H9 (cell line): ENCODE measurements at regions not wholly inside any gene's neighbourhood (a gene's known extent, or its start where the extent isn't known, plus 50 kb on each side); places are given as distances from the start of the nearest gene placed in this dataset.

Experiments used
- DNase-seq: peaks from one replicate; pipeline ENCODE4 v3.0.0-alpha.2; 2017
- H2AFZ ChIP-seq: one replicate; pipeline ENCODE4 v1.6.1; 2013; ENCODE audit warnings: mild to moderate bottlenecking, low read length, control low read depth, moderate library complexity
- H2AK5ac ChIP-seq: 2 replicates; pipeline ENCODE4 v1.6.1; 2013; ENCODE audit warnings: low read length, control low read depth, mixed read lengths; ENCODE audit not compliant: insufficient read length
- H2BK120ac ChIP-seq: one replicate; pipeline ENCODE4 v1.6.1; 2013; ENCODE audit warnings: low read depth, mild to moderate bottlenecking, low read length, control low read depth, inconsistent platforms; ENCODE audit not compliant: poor library complexity, severe bottlenecking
- H2BK12ac ChIP-seq: 2 replicates; pipeline ENCODE4 v1.6.1; 2013; ENCODE audit warnings: low read length, control low read depth, mixed read lengths, low read depth; ENCODE audit not compliant: insufficient read length
- H2BK15ac ChIP-seq: 2 replicates; pipeline ENCODE4 v1.6.1; 2013; ENCODE audit warnings: low read depth, low read length, control low read depth
- H2BK20ac ChIP-seq: one replicate; pipeline ENCODE4 v1.6.1; 2013; ENCODE audit warnings: low read depth, mild to moderate bottlenecking, low read length, control low read depth, inconsistent platforms; ENCODE audit not compliant: poor library complexity, severe bottlenecking
- H2BK5ac ChIP-seq: 2 replicates; pipeline ENCODE4 v1.6.1; 2013; ENCODE audit warnings: low read length, control low read depth, mixed read lengths; ENCODE audit not compliant: insufficient read length
- H3K14ac ChIP-seq: 2 replicates; pipeline ENCODE4 v1.6.1; 2013; ENCODE audit warnings: low read length, control low read depth; ENCODE audit not compliant: insufficient read depth
- H3K18ac ChIP-seq: 2 replicates; pipeline ENCODE4 v1.6.1; 2013; ENCODE audit warnings: low read depth, mild to moderate bottlenecking, mixed read lengths, low read length, control low read depth; ENCODE audit not compliant: insufficient read length
- H3K23ac ChIP-seq: 2 replicates; pipeline ENCODE4 v1.6.1; 2013; ENCODE audit warnings: low read length, control low read depth, mixed read lengths, low read depth; ENCODE audit not compliant: insufficient read length
- H3K23me2 ChIP-seq: 2 replicates; pipeline ENCODE4 v1.6.1; 2013; ENCODE audit warnings: low read depth, mild to moderate bottlenecking, mixed read lengths, low read length, control low read depth; ENCODE audit not compliant: insufficient read length, poor library complexity, severe bottlenecking
- H3K27ac ChIP-seq: 2 replicates; pipeline ENCODE4 v1.5.1; 2013; ENCODE audit warnings: low read length, control low read depth, mixed read lengths, low read depth; ENCODE audit not compliant: insufficient read length
- H3K27me3 ChIP-seq: 2 replicates; pipeline ENCODE4 v1.6.1; 2013; ENCODE audit warnings: low read length, control low read depth, inconsistent platforms; ENCODE audit not compliant: insufficient read depth
- H3K4ac ChIP-seq: 2 replicates; pipeline ENCODE4 v1.6.1; 2013; ENCODE audit warnings: low read depth, mild to moderate bottlenecking, control low read depth, inconsistent platforms, low read length, moderate library complexity
- H3K4me1 ChIP-seq: 2 replicates; pipeline ENCODE4 v1.6.1; 2013; ENCODE audit warnings: low read length, control low read depth, inconsistent platforms; ENCODE audit not compliant: insufficient read depth
- H3K4me2 ChIP-seq: 2 replicates; pipeline ENCODE4 v1.6.1; 2013; ENCODE audit warnings: low read length, control low read depth, mixed read lengths; ENCODE audit not compliant: insufficient read length, insufficient read depth
- H3K56ac ChIP-seq: 2 replicates; pipeline ENCODE4 v1.6.1; 2013; ENCODE audit warnings: low read depth, mild to moderate bottlenecking, mixed read lengths, low read length, control low read depth; ENCODE audit not compliant: insufficient read length
- H3K79me1 ChIP-seq: 2 replicates; pipeline ENCODE4 v1.6.1; 2013; ENCODE audit warnings: low read depth, mild to moderate bottlenecking, moderate library complexity, low read length, control low read depth, inconsistent platforms; ENCODE audit not compliant: insufficient read depth, poor library complexity, severe bottlenecking
- H3K79me2 ChIP-seq: 2 replicates; pipeline ENCODE4 v1.6.1; 2013; ENCODE audit warnings: low read length, control low read depth, inconsistent platforms; ENCODE audit not compliant: insufficient read depth
- H3K9ac ChIP-seq: 2 replicates; pipeline ENCODE4 v1.6.1; 2013; ENCODE audit warnings: low read length, control low read depth, mixed read lengths; ENCODE audit not compliant: insufficient read length; ENCODE audit errors: extremely low read depth
- H3K9me3 ChIP-seq: one replicate; pipeline ENCODE4 v1.6.1; 2013; ENCODE audit warnings: low read depth, low read length, inconsistent platforms; ENCODE audit not compliant: control insufficient read depth
- H3T11ph ChIP-seq: one replicate; pipeline ENCODE4 v1.6.1; 2013; ENCODE audit warnings: mild to moderate bottlenecking, low read length, control low read depth, inconsistent platforms
- H4K20me1 ChIP-seq: one replicate; pipeline ENCODE4 v1.6.1; 2013; ENCODE audit not compliant: control insufficient read depth, insufficient read length, insufficient read depth
- H4K5ac ChIP-seq: 2 replicates; pipeline ENCODE4 v1.6.1; 2013; ENCODE audit warnings: low read depth, mild to moderate bottlenecking, mixed read lengths, low read length, control low read depth; ENCODE audit not compliant: insufficient read length
- H4K8ac ChIP-seq: replicated peaks from 2 replicates; pipeline ENCODE4 v1.6.1; 2013; ENCODE audit warnings: low read length, control low read depth, mixed read lengths, low read depth; ENCODE audit not compliant: insufficient read length
- H4K91ac ChIP-seq: 2 replicates; pipeline ENCODE4 v1.6.1; 2013; ENCODE audit warnings: low read depth, mild to moderate bottlenecking, moderate library complexity, mixed read lengths, low read length, control low read depth; ENCODE audit not compliant: insufficient read length
- H3K27ac Mint-ChIP-seq, 3 experiments: 2 replicates in 2 of 3; 3 replicates in 1 of 3; pipeline ENCODE4 v1.8.0; 2020 to 2021; ENCODE audit warnings: mixed read lengths in 3 of 3, mild to moderate bottlenecking in 1 of 3, moderate library complexity in 1 of 3
- H3K27me3 Mint-ChIP-seq: 2 replicates; pipeline ENCODE4 v1.8.0; 2021; ENCODE audit warnings: low read depth, mild to moderate bottlenecking, moderate library complexity, mixed read lengths
- H3K36me3 Mint-ChIP-seq, 3 experiments: 2 replicates in 2 of 3; 3 replicates in 1 of 3; pipeline ENCODE4 v1.8.0; 2020 to 2021; ENCODE audit warnings: low read depth in 3 of 3, mixed read lengths in 3 of 3; ENCODE audit not compliant: insufficient read depth in 1 of 3
- H3K4me1 Mint-ChIP-seq, 2 experiments: 2 replicates each; pipeline ENCODE4 v1.8.0; 2020; ENCODE audit warnings: mixed read lengths in 2 of 2
- H3K4me3 Mint-ChIP-seq, 2 experiments: 2 replicates in 1 of 2; 3 replicates in 1 of 2; pipeline ENCODE4 v1.8.0; 2020 to 2021; ENCODE audit warnings: mild to moderate bottlenecking in 2 of 2, mixed read lengths in 2 of 2, moderate library complexity in 1 of 2
- H3K9me3 Mint-ChIP-seq, 2 experiments: 2 replicates in 1 of 2; 3 replicates in 1 of 2; pipeline ENCODE4 v1.8.0; 2020; ENCODE audit warnings: mild to moderate bottlenecking in 2 of 2, mixed read lengths in 2 of 2, moderate library complexity in 1 of 2
- WGBS: extraction: QIAGEN DNeasy Blood & Tissue Kit; methylation state at CpG from one replicate; pipeline ENCODE4 v1.1.7; 2013; ENCODE audit warnings: missing lambda C conversion rate, low lambda C conversion rate, mixed read lengths; ENCODE audit not compliant: insufficient read length; ENCODE audit errors: extremely low coverage; 5-methylcytosine and 5-hydroxymethylcytosine counted together
- TF ChIP-seq, protein P1 (sequence below): fragments of 200-600 bp; sonication (generic); conservative IDR thresholded peaks from 3 replicates; pipeline ENCODE4 v1.8.0; 2021; ENCODE audit warnings: antibody characterized with exemption, mild to moderate bottlenecking

DNA sequence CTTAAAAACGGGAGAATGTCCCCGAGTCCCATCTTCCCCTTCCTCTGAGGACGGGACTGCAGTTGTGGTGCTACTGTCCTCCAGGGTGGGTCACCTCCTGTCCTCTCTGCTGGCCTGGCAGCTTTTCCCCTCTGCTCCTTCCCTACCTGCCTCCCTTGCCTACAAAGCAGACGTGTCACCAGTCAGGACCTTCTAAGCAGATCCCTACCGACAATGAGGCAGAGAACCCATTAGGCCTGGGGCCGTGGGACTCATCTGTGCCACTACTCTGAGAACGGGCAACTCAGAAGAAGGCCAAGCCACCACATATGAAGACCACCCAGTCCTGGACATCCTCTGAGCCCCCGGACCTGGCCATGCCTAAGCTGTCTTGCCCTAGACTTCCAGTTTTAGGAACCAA lies 103.0 kb upstream of the TEX51 start:
- H2BK120ac ChIP-seq: no peak overlapping the region
- no peak overlapping the region for H3K27ac ChIP-seq
- H3K79me2 ChIP-seq: no peaks in the 10 kb centered on the region
- H4K8ac ChIP-seq: no peak overlapping the region
- no peak overlapping the region; the same call in 1 of the 2 replicates for H3K14ac ChIP-seq
- no peak overlapping the region for H2AFZ ChIP-seq
- no peak overlapping the region for H4K91ac ChIP-seq
- H3K9me3 Mint-ChIP-seq: no peaks in the 10 kb centered on the region
- H3K36me3 Mint-ChIP-seq: no peaks in the 10 kb centered on the region; a peak in 1 of 7 replicates
- H2BK12ac ChIP-seq: no peak overlapping the region
- no peak overlapping the region for H4K5ac ChIP-seq
- H4K20me1 ChIP-seq: no peaks in the 10 kb centered on the region
- no peak for DNase-seq
- H3K4me2 ChIP-seq: no peak overlapping the region
- TF ChIP-seq, protein P1, sequence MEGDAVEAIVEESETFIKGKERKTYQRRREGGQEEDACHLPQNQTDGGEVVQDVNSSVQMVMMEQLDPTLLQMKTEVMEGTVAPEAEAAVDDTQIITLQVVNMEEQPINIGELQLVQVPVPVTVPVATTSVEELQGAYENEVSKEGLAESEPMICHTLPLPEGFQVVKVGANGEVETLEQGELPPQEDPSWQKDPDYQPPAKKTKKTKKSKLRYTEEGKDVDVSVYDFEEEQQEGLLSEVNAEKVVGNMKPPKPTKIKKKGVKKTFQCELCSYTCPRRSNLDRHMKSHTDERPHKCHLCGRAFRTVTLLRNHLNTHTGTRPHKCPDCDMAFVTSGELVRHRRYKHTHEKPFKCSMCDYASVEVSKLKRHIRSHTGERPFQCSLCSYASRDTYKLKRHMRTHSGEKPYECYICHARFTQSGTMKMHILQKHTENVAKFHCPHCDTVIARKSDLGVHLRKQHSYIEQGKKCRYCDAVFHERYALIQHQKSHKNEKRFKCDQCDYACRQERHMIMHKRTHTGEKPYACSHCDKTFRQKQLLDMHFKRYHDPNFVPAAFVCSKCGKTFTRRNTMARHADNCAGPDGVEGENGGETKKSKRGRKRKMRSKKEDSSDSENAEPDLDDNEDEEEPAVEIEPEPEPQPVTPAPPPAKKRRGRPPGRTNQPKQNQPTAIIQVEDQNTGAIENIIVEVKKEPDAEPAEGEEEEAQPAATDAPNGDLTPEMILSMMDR: no peak
- H3K18ac ChIP-seq: no peak overlapping the region
- H3K23me2 ChIP-seq: no peaks in the 10 kb centered on the region
- no peak overlapping the region for H3K56ac ChIP-seq
- H3K27me3 ChIP-seq: no peaks in the 10 kb centered on the region
- no peak overlapping the region for H3K4ac ChIP-seq
- H3K4me1 ChIP-seq: no peaks in the 10 kb centered on the region
- no peak overlapping the region for H3K23ac ChIP-seq
- no peak overlapping the region for H2AK5ac ChIP-seq
- H2BK20ac ChIP-seq: no peak overlapping the region
- peaks cover 12 to 13% of the 10 kb centered on the region in 2 experiments for H3K4me1 Mint-ChIP-seq
- no peak overlapping the region for H3T11ph ChIP-seq
- no peak overlapping the region for H3K9ac ChIP-seq
- H3K79me1 ChIP-seq: no peaks in the 10 kb centered on the region
- no CpG with 5 or more reads among the region's 8 CpGs for WGBS
- peaks cover 8% of the 10 kb centered on the region for H3K27me3 Mint-ChIP-seq
- H2BK15ac ChIP-seq: no peak overlapping the region
- H3K27ac Mint-ChIP-seq: peak overlapping the region in 1 of 3 experiments; percentile 9; a peak in 1 of 7 replicates
- no peak overlapping the region for H2BK5ac ChIP-seq
- no peaks in the 10 kb centered on the region for H3K9me3 ChIP-seq
- no peak overlapping the region for H3K4me3 Mint-ChIP-seq
